ENCODE measurements at regions not wholly inside any gene's neighbourhood (a gene's known extent, or its start where the extent isn't known, plus 50 kb on each side); places are given as distances from the start of the nearest gene placed in this dataset.

DNA sequence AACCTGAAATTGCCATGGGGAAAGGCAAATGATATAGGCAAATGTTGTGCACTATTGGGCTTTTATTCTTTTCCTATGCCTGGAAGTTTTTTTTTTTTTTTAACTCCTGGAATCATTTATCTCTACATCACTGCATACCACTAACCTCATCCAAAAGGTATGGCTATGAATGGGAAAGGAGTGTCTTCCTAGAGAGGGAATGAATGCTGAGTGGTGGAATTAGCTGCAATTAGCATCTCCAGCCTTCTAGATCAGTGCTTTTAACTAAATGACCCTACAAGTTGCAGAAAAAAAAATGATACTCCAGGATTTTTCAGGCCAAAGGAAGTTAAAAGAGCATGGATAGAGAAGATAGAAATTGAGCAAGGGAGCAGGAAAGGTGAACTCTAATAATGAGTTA lies 429.8 kb upstream of the PDZRN3 start:
- H3K4me3 ChIP-seq (ENCODE audit: severe bottlenecking), result no peak overlapping the region
- no peaks in the 10 kb centered on the region for H3K4me1 ChIP-seq (ENCODE audit: insufficient read depth, poor library complexity, severe bottlenecking)
- no peaks in the 10 kb centered on the region for H3K36me3 ChIP-seq (ENCODE audit: low read depth)
- H3K27ac ChIP-seq (ENCODE audit: poor library complexity, severe bottlenecking), result no peak overlapping the region
- TF ChIP-seq, protein P1, sequence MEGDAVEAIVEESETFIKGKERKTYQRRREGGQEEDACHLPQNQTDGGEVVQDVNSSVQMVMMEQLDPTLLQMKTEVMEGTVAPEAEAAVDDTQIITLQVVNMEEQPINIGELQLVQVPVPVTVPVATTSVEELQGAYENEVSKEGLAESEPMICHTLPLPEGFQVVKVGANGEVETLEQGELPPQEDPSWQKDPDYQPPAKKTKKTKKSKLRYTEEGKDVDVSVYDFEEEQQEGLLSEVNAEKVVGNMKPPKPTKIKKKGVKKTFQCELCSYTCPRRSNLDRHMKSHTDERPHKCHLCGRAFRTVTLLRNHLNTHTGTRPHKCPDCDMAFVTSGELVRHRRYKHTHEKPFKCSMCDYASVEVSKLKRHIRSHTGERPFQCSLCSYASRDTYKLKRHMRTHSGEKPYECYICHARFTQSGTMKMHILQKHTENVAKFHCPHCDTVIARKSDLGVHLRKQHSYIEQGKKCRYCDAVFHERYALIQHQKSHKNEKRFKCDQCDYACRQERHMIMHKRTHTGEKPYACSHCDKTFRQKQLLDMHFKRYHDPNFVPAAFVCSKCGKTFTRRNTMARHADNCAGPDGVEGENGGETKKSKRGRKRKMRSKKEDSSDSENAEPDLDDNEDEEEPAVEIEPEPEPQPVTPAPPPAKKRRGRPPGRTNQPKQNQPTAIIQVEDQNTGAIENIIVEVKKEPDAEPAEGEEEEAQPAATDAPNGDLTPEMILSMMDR (IDR thresholded peaks at IDR 0.05; ENCODE audit: poor library complexity, severe bottlenecking), result no peak
- no peaks in the 10 kb centered on the region for H3K27me3 ChIP-seq (ENCODE audit: insufficient read depth, poor library complexity, severe bottlenecking)
- ATAC-seq (ENCODE audit: low read depth), result no peak
- no peak for DNase-seq (ENCODE audit: low spot score)
- H3K9me3 ChIP-seq (ENCODE audit: severe bottlenecking), result no peaks in the 10 kb centered on the region

DNA sequence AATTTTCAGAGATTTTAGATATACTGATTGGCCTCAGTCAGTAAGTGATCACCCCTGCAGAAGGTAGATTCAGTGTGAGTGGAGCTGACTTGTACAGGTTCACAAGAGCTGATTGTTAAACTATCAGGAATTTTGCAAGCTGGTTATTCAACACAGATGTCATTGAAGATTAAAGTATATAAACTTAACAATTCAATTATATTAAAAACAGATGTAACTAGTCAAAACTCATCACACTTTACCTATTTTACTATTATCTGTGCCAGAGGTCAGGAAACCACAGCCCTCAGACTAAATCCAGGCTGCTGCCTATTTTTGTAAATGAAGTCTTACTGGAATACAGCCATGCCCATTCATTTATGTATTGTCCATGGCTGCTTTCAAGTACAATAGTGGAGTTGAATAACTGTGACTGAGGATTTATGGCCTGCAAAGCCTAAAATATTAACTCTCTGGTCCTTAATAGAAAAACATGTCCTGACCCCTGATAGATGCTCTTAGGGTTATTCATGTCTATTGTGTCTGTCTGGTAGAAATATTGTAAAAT lies 429.3 kb upstream of the PDZRN3 start:
- Histone ChIP-seq H3K4me1 (ENCODE audit: insufficient read depth, poor library complexity, severe bottlenecking) (no peaks in the 10 kb centered on the region), H3K9me3 (ENCODE audit: severe bottlenecking) (no peaks in the 10 kb centered on the region), H3K4me3 (ENCODE audit: severe bottlenecking) (no peak overlapping the region), H3K27ac (ENCODE audit: poor library complexity, severe bottlenecking) (no peak overlapping the region), H3K27me3 (ENCODE audit: insufficient read depth, poor library complexity, severe bottlenecking) (no peaks in the 10 kb centered on the region), H3K36me3 (ENCODE audit: low read depth) (no peaks in the 10 kb centered on the region)
- DNase-seq (ENCODE audit: low spot score), result no peak
- no peak for ATAC-seq (ENCODE audit: low read depth)
- TF ChIP-seq, protein P1 (IDR thresholded peaks at IDR 0.05; ENCODE audit: poor library complexity, severe bottlenecking), result no peak

DNA sequence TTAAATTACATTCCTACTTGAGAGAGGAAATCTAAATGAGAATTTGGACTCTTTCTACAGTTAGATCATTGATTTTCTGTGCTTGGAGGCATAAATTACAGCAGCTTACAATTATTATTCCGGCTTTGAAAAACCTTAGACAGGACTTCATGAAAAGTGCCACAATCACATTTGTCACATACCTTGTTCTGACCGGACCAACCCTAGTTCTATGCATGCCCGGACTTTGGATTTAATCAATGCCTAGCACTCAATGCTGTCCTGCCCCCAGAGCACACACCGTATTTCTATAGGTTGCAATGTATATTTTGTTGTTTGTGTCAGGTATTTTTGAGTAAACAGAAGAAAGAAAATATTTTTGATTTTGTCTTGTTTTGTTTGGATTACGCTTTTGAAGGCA lies 424.7 kb upstream of the PDZRN3 start:
- H3K4me1 ChIP-seq (ENCODE audit: insufficient read depth, poor library complexity, severe bottlenecking), result no peaks in the 10 kb centered on the region
- DNase-seq (ENCODE audit: low spot score) (no peak), ATAC-seq (ENCODE audit: low read depth) (no peak)
- H3K27ac ChIP-seq (ENCODE audit: poor library complexity, severe bottlenecking), result no peak overlapping the region
- H3K27me3 ChIP-seq (ENCODE audit: insufficient read depth, poor library complexity, severe bottlenecking), result no peaks in the 10 kb centered on the region
- H3K9me3 ChIP-seq (ENCODE audit: severe bottlenecking), result no peaks in the 10 kb centered on the region
- TF ChIP-seq, protein P1 (IDR thresholded peaks at IDR 0.05; ENCODE audit: poor library complexity, severe bottlenecking), result no peak
- H3K4me3 ChIP-seq (ENCODE audit: severe bottlenecking), result no peak overlapping the region
- H3K36me3 ChIP-seq (ENCODE audit: low read depth), result no peaks in the 10 kb centered on the region

DNA sequence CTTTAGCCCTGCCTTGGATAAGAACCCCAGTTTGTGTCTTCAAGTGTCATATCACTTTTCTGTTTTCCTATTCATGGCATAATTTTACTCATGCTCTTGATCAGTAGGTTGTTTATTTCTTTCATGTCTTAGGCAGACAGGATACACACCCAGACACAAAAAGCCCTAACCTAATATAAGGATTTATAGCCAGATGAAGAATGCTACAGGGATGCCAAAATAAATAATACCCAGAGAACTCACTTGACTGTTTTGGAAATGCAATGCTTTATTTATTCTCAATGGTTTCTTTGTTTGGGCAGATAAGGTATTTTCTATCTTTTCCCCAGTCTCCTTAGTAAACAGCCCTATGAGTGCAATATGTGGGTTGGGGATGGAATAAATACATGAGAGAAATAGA lies 424.0 kb upstream of the PDZRN3 start:
- no peaks in the 10 kb centered on the region for H3K9me3 ChIP-seq (ENCODE audit: severe bottlenecking)
- H3K4me1 ChIP-seq (ENCODE audit: insufficient read depth, poor library complexity, severe bottlenecking), result no peaks in the 10 kb centered on the region
- no peak overlapping the region for H3K27ac ChIP-seq (ENCODE audit: poor library complexity, severe bottlenecking)
- ATAC-seq (ENCODE audit: low read depth) (no peak), DNase-seq (ENCODE audit: low spot score) (no peak)
- H3K36me3 ChIP-seq (ENCODE audit: low read depth), result no peaks in the 10 kb centered on the region
- no peaks in the 10 kb centered on the region for H3K27me3 ChIP-seq (ENCODE audit: insufficient read depth, poor library complexity, severe bottlenecking)
- TF ChIP-seq, protein P1 (IDR thresholded peaks at IDR 0.05; ENCODE audit: poor library complexity, severe bottlenecking), result no peak
- no peak overlapping the region for H3K4me3 ChIP-seq (ENCODE audit: severe bottlenecking)

DNA sequence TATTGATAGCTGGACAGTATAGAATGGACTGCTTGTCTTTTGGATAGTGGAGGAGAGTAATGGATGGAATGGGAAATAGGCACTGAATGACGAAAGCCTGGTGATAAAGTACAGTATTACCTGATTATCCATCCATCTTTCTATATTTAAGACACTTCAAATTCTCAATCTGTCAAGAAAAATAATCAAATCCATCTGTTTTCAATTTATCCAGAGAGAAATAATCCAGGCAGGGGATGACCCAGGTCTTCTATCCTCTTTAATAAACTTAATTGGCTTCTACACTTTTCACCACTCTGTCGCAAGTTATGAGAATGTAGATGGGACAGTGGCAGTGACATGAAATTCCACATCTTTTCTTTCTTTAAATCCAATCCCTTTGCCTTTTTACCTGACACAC lies 420.3 kb upstream of the PDZRN3 start:
- Histone ChIP-seq H3K4me3 (ENCODE audit: severe bottlenecking) (no peak overlapping the region), H3K4me1 (ENCODE audit: insufficient read depth, poor library complexity, severe bottlenecking) (no peaks in the 10 kb centered on the region), H3K27me3 (ENCODE audit: insufficient read depth, poor library complexity, severe bottlenecking) (no peaks in the 10 kb centered on the region), H3K36me3 (ENCODE audit: low read depth) (no peaks in the 10 kb centered on the region), H3K9me3 (ENCODE audit: severe bottlenecking) (no peaks in the 10 kb centered on the region), H3K27ac (ENCODE audit: poor library complexity, severe bottlenecking) (no peak overlapping the region)
- TF ChIP-seq, protein P1 (IDR thresholded peaks at IDR 0.05; ENCODE audit: poor library complexity, severe bottlenecking), result no peak
- DNase-seq (ENCODE audit: low spot score) (no peak), ATAC-seq (ENCODE audit: low read depth) (no peak)

Data from RWPE2 (cell line).